HAP-1 (cell line): ENCODE measurements at regions not wholly inside any gene's neighbourhood (a gene's known extent, or its start where the extent isn't known, plus 50 kb on each side); places are given as distances from the start of the nearest gene placed in this dataset.
A peak's percentile ranks its signal among the peaks of the same experiment; 100 is the strongest.
"Not testable (repeated sequence)": the region's sequence is repeated elsewhere in the genome, so short reads cannot be mapped to it uniquely, and the experiment has no call there.

ENCODE experiments used
- DNase-seq, 2 experiments: peaks; one replicate each; pipeline ENCODE4 v3.0.0-alpha.2; 2016 to 2020; ENCODE audit warnings: low spot score in 2 of 2
- H3K27me3 ChIP-seq: fragments of 250-450 bp; sonication (Bioruptor Pico); 2 replicates; pipeline ENCODE4 v1.5.1; 2020; ENCODE audit warnings: low read depth, mild to moderate bottlenecking, moderate library complexity
- H3K36me3 ChIP-seq: fragments of 250-450 bp; sonication (Bioruptor Pico); replicated peaks from 2 replicates; pipeline ENCODE4 v1.5.1; 2020; ENCODE audit warnings: mild to moderate bottlenecking
- H3K4me1 ChIP-seq: fragments of 250-450 bp; sonication (Bioruptor Pico); 2 replicates; pipeline ENCODE4 v1.5.1; 2020; ENCODE audit warnings: mild to moderate bottlenecking
- H3K4me3 ChIP-seq: fragments of 250-450 bp; sonication (Bioruptor Pico); 2 replicates; pipeline ENCODE4 v1.5.1; 2020; ENCODE audit warnings: mild to moderate bottlenecking, moderate library complexity
- H3K9me3 ChIP-seq: fragments of 250-450 bp; sonication (Bioruptor Pico); 2 replicates; pipeline ENCODE4 v1.5.1; 2020; ENCODE audit warnings: mild to moderate bottlenecking, moderate library complexity
- in situ Hi-C: fragments of 300-500 bp; cut with MboI; formaldehyde crosslinking; loops from 3 replicates; pipeline ENCODE4 v1.14.3; 2020; ENCODE audit warnings: low sequenced_read_pairs, inconsistent platforms, mixed read lengths

DNA sequence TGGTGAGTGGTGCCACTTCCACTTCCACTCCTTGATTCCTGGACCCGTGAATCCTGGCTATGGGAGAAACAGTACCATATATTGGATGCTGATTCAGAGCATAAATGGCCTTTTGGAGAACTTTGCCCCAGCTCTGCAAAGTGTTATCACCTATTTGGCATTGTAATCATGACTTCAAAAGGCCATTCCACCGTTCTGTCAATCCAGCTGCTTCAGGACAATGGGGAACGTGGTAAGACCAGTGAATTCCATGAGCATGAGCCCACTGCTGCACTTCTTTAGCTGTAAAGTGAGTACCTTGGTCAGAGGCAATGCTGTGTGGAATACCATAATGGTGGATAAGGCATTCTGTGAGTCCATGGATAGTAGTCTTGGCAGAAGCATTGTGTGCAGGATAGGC is 273.8 kb downstream of the C12orf75 start:
- H3K4me3 ChIP-seq, H3K9me3 ChIP-seq, H3K36me3 ChIP-seq, H3K27me3 ChIP-seq, H3K4me1 ChIP-seq, in situ Hi-C loops, DNase-seq: not testable (repeated sequence)

DNA sequence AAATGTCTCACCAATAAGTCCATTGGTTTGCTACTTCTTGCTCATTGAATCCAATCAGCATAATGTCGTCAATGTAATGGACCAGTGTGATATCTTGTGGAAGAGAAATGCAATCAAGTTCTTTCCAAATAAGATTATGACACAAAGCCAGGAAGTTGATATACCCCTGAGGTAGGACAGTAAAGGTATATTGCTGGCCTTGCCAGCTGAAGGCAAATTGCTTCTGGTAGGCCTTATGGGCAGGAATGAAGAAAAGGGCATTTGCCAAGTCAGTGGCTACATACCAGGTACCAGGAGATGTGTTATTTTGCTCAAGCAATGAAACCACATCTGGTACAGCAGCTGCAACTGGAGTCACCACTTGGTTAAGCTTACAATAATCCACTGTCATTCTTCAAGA is 276.1 kb downstream of the C12orf75 start:
- in situ Hi-C loops, result loop anchor here (5.0 kb wide), 1 partner anchor 51 kb away; no protein-coding TSS in a partner anchor
- not testable (repeated sequence) for H3K36me3 ChIP-seq, H3K4me1 ChIP-seq, H3K4me3 ChIP-seq, DNase-seq, H3K9me3 ChIP-seq, H3K27me3 ChIP-seq

DNA sequence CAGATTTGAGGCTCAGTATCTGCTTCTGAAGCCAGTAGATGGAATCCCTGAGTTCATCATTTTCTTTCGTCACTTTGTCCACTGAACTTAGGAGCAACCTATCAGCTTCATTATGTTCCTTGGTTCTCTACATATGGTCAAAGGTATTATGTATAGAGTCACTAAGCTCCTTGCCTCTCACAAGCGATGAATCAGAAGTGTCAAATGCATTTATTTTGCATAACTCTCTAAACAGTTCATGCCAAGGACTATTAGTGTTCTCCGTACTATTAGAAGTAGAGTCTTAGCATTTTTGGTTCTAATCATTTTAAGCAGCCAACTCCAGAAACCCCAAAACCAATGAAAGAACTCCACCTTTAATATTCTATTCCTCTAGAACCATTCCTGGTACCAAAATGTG is 278.5 kb downstream of the C12orf75 start:
- H3K27me3 ChIP-seq, H3K4me1 ChIP-seq, H3K36me3 ChIP-seq, DNase-seq, H3K4me3 ChIP-seq, H3K9me3 ChIP-seq: not testable (repeated sequence)
- in situ Hi-C loops, result loop anchor here (5.0 kb wide), 1 partner anchor 48 kb away; no protein-coding TSS in a partner anchor

DNA sequence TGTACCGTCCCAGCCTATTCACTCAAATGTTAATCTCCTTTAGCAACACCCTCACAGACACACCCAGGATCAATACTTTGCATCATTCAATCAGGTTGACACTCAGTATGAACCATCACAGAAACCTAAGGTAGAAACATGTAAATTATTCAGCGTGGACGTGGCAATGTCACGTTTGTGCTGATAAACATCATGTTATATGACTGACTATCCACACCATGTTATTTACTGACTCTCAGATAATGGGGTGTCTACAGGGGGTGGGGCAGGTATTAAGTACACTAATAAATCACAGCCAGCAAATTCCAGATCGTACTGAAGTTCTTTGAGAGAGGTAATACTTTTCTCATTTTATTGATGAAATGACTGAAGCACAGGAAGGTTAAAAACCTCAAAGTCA is 280.0 kb downstream of the C12orf75 start:
- no peaks in the 10 kb centered on the region for H3K27me3 ChIP-seq
- H3K36me3 ChIP-seq, result no peaks in the 10 kb centered on the region
- no peak for DNase-seq
- no peaks in the 10 kb centered on the region for H3K4me1 ChIP-seq
- H3K9me3 ChIP-seq, result no peaks in the 10 kb centered on the region
- in situ Hi-C loops, result no loop called here
- no peak overlapping the region for H3K4me3 ChIP-seq

DNA sequence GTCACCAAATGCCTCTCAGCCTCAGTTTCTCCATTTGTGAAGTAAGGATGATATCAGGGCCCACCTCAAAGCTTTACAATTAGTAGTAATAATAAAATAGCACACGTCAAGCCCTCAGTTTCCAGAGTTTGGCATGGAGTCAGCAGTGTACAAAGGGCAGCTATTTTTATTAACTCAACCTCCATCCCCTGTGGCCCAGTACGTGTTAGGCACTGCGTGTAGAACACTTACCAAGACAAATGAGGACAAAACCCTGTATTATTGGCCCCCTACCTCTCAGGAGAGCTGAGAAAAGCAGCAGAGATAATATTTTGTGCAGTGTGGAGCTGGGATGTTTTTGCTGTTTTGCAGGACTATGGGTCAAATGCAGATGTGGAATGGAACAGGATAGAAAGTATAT is 280.8 kb downstream of the C12orf75 start:
- H3K36me3 ChIP-seq, result no peaks in the 10 kb centered on the region
- no peak overlapping the region for H3K4me3 ChIP-seq
- in situ Hi-C loops, result no loop called here
- H3K27me3 ChIP-seq, result no peaks in the 10 kb centered on the region
- H3K4me1 ChIP-seq, result no peaks in the 10 kb centered on the region
- no peak for DNase-seq
- no peaks in the 10 kb centered on the region for H3K9me3 ChIP-seq

DNA sequence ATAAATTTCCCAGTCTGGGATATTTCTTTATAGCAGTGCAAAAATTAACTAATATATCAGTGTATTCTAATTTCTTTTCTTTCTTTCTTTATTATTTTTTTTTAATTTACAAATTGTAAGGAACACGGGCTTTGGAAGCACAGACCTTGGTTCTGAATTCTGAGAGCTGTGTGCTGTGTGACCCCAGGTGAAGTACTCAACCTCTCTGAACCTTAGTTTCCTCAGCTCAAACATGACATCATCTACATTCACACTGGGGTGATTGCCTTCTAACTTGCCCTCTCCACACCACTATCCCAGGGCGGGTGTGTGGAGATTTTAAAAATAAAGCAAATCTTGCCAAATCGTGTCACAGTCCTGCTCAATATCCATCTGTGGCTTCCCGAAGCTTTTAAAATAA is 282.8 kb downstream of the C12orf75 start:
- DNase-seq, result no peak
- Histone ChIP-seq H3K4me1 (no peaks in the 10 kb centered on the region), H3K36me3 (no peaks in the 10 kb centered on the region), H3K4me3 (no peak overlapping the region), H3K27me3 (no peaks in the 10 kb centered on the region), H3K9me3 (no peaks in the 10 kb centered on the region)
- in situ Hi-C loops, result no loop called here

DNA sequence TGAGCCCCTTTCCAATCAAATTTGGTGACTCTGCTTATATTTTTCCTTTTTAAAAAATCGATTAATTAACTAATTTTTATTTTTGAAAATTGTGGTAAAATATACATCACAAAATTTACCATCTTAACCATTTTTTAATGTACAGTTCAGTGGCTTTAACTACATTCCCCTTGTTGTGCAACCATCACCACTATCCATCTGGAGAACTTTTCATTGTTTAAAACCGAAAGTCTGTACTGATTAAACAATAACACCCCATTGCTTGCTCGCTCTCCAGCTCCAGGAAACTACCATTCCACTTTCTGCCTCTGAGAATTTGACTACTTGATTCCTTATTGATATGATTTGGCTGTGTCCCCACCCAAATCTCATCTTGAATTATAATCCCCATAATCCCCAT is 283.4 kb downstream of the C12orf75 start:
- H3K4me1 ChIP-seq, result no peaks in the 10 kb centered on the region
- in situ Hi-C loops, result no loop called here
- no peak overlapping the region for H3K4me3 ChIP-seq
- no peaks in the 10 kb centered on the region for H3K9me3 ChIP-seq
- H3K27me3 ChIP-seq, result no peaks in the 10 kb centered on the region
- DNase-seq, result no peak
- no peaks in the 10 kb centered on the region for H3K36me3 ChIP-seq

DNA sequence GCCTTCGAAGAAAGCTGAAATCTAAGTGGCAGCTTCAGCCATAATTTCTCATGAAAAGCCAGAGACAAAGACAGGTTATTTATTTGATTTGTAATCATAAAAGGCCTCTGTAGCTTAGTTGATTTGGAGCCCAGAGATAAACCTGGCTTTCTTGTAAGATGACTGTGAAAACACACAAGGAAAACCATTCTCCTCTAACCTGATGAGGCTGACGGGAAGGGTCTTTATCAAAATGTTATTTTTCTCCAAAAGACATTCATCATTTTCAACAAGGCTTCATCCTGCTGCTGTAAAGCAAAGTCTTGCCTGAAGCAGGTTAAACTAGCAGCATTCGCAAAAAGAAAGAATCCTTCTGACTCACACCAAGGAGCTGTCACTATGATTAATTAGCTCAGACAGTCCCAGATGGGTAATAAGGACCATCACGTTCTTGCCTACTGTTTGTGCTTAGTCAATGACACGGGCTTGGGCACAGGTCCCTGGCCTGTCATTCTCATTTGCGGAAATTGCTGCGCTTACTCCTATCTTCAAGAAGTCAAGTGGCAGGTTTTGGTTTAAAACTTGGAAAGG is 286.6 kb downstream of the C12orf75 start:
- H3K4me3 ChIP-seq, result no peak overlapping the region
- H3K36me3 ChIP-seq, result no peaks in the 10 kb centered on the region
- in situ Hi-C loops, result no loop called here
- no peaks in the 10 kb centered on the region for H3K27me3 ChIP-seq
- no peak for DNase-seq
- no peaks in the 10 kb centered on the region; the same call in 1 of the 2 replicates for H3K9me3 ChIP-seq
- H3K4me1 ChIP-seq, result no peaks in the 10 kb centered on the region

DNA sequence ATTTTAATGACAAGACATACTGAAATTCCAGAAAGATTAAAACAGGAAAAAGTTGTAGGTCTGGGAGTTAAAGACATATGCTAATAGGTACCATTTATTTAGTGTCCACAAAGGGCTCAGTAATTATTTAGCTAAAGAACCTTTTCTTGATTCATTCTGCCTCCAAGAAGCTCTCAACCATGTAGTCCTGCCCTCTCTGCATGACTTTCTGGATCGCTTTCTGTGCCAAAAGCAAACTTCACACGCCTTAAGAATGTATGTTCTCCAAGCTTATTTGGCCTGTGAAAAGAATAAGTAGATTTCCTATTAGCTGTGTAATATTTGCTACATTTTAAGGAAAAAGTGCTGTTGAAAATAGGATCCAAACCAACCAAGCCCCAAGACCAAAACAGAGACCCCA is 291.7 kb downstream of the C12orf75 start:
- no peak for DNase-seq
- in situ Hi-C loops, result no loop called here
- Histone ChIP-seq H3K27me3 (no peaks in the 10 kb centered on the region), H3K4me3 (no peak overlapping the region), H3K9me3 (no peaks in the 10 kb centered on the region; the same call in 1 of the 2 replicates), H3K36me3 (no peaks in the 10 kb centered on the region), H3K4me1 (peaks cover 9% of the 10 kb centered on the region)

DNA sequence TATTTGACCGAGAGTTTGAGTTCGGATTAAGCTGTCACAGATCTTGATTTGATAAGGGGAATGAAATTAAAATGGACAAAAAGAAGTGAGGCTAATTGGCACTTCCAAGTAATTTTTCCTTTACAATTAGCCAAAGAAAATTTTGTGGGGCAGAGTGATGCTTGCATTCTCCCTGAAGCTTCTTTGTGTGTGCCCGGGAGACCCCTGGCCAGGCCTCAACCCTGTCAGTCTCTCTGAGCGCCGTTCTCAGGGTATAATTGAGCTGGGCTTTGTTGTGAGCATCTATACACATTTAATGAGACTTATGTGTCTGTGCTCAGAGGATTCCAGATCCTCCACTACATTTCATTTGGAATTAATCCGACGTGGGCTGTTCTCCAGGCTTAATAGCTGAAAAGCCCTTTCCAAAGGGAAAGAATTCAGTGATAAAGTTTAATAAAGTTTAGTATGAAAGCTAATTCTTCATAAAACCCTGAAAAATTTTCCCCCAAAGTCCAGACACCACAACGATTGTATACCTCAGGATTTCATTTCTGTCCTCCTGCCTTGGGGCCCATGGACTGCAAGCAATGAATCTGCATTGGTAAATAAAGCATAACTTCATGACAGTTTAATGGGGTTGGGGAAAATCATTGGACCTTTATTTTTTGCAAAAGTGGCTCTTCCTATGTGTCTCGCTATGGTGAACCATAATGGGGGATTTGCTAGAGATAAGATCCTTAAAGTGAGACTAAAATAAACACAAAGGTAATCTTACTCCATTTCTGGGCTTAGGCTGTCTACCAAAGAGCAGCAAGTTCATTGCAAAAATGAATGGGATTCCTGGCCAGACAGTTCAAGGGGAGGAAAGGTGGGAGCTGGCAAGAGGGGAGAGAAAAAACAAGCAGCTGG is 292.6 kb downstream of the C12orf75 start:
- in situ Hi-C loops, result no loop called here
- Histone ChIP-seq H3K9me3 (no peaks in the 10 kb centered on the region; the same call in 1 of the 2 replicates), H3K27me3 (no peaks in the 10 kb centered on the region), H3K4me1 (peaks cover 9% of the 10 kb centered on the region), H3K4me3 (no peak overlapping the region), H3K36me3 (no peaks in the 10 kb centered on the region)
- peak in 1 of 2 experiments; percentile 13 for DNase-seq

DNA sequence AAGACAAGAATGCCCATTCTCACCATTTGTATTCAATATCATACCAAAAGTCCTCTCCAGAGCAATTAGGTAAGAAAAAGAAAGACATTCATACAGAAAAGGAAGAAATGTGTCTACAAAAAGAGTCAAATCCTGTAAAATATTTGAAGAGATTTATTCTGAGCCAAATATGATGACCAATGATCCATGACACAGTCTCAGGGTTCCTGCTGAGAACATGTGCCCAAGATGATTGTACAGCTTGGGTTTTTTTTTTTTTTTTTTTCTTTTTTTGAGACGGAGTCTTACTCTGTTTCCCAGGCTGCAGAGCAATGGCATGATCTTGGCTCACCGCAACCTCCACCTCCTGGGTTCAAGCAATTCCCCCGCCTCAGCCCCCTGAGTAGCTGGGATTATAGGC is 296.2 kb downstream of the C12orf75 start:
- peaks cover 9% of the 10 kb centered on the region for H3K4me1 ChIP-seq
- H3K4me3 ChIP-seq, result no peak overlapping the region
- H3K36me3 ChIP-seq, result no peaks in the 10 kb centered on the region
- in situ Hi-C loops, result no loop called here
- no peak for DNase-seq
- H3K9me3 ChIP-seq, result no peaks in the 10 kb centered on the region; the same call in 1 of the 2 replicates
- H3K27me3 ChIP-seq, result no peaks in the 10 kb centered on the region

DNA sequence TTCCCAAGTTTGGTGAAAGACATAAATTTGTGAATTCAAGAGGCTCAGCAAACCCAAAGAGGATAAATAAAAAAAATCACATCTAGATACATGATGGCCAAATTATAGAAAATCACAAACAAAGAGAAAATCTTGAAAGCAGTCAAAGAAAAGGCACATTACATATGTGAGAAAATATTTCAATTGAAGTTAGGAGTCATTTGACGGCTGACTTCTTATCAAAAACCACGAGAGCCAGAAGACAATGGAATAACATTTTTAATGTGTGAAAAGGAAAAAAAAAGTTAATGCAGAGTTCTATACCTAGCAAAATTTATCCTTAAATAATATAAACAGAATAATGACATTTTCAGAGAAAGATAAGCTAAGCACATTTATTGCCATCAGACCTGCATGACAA is 307.0 kb downstream of the C12orf75 start:
- no peaks in the 10 kb centered on the region for H3K36me3 ChIP-seq
- no peak for DNase-seq
- H3K4me3 ChIP-seq, result no peak overlapping the region
- in situ Hi-C loops, result no loop called here
- no peaks in the 10 kb centered on the region for H3K4me1 ChIP-seq
- H3K27me3 ChIP-seq, result no peaks in the 10 kb centered on the region
- H3K9me3 ChIP-seq, result peaks cover 8% of the 10 kb centered on the region

DNA sequence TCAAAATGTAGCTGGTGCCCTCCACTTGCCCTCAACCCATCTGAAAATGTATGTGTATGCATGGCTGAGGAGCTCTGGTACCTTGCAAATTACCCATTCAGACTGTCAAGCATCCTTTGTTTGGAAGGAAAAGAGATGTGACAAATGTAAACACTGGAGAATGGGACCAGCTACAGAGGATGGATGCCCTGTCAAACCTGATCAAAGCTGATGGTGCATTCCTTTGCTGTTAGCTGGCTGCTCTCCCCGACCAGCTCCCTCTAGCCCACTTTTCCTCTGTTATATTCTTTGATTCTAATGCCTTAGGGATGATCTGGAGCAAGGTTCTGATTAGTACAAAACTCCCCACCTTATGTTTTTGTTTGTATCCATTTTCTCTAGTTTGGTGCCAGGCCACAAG is 310.3 kb downstream of the C12orf75 start:
- no peaks in the 10 kb centered on the region for H3K27me3 ChIP-seq
- in situ Hi-C loops, result no loop called here
- DNase-seq, result no peak
- H3K36me3 ChIP-seq, result no peaks in the 10 kb centered on the region
- H3K9me3 ChIP-seq, result peaks cover 8% of the 10 kb centered on the region
- H3K4me1 ChIP-seq, result no peaks in the 10 kb centered on the region
- H3K4me3 ChIP-seq, result no peak overlapping the region

DNA sequence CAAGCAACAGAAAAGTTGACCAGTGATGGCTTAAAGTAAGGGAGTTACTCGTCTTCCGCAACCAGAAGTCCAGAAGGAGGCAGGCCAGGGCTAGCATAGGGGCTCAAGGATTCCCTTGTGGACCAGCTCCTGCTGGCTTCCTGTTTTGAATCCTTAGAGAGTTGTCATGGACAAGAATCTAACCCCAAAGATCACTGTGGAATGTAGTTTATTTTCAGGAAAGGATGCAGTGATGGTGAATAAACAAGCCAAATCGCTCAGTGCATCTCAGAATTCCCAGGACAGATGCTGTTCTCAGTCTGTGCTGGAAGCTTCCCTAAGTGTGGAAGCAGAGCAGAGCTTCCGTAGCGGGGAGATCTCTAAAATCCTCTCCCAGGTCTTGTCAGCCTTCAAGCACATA is 311.3 kb downstream of the C12orf75 start:
- Histone ChIP-seq H3K4me1 (no peaks in the 10 kb centered on the region), H3K9me3 (peaks cover 8% of the 10 kb centered on the region), H3K36me3 (no peaks in the 10 kb centered on the region), H3K27me3 (no peaks in the 10 kb centered on the region), H3K4me3 (no peak overlapping the region)
- in situ Hi-C loops, result no loop called here
- DNase-seq, result no peak
